ENCODE measurements at regions not wholly inside any gene's neighbourhood (a gene's known extent, or its start where the extent isn't known, plus 50 kb on each side); places are given as distances from the start of the nearest gene placed in this dataset.
"Not testable (repeated sequence)": the region's sequence is repeated elsewhere in the genome, so short reads cannot be mapped to it uniquely, and the experiment has no call there.

GRCh38 chr16:27639561-27640276 lies 89.8 kb downstream of the KATNIP start:
- peak; percentile 26 for DNase-seq

DNA sequence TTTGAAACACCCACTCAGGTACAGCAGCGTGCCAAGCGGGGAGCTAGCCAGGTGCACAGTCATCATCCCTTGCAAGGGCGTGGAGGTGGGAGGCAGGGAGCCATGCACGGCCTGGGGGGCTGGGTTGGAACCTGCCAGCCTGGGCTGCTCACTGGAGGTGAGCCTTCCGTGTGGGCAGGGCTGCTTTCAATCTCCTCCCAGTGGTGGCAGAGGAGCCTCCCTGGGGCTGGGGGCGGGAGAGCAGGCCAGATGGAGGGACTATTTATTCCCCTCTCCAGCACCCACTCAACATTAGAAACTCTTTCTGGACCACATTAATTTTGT lies 90.3 kb downstream of the KATNIP start:
- DNase-seq = no peak

DNA sequence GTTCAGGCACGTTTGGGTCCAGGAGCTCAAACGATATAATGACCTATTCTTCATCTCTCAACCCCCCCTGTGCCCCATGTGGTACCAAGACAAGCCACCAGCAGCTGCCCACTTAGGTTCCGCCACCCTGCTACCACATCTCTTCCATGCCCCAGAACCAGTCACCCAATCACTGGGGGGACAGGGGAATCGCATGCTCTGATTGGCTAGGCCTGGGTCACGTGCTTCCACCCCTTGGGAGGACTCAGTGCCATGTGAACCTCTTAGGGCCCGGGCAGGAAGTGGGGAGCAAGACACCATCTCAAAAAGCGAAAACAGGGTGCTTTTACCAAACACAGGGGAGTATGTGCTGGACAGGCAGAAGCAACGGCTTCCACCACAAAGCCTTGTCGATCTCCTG lies 91.3 kb downstream of the KATNIP start:
- DNase-seq = no peak

- DNase-seq = not testable (repeated sequence)
Observed at GRCh38 chr16:27641734-27642415, 91.9 kb downstream of the KATNIP start.

GRCh38 chr16:27642756-27643155 lies 92.8 kb downstream of the KATNIP start:
- peak; percentile 9 for DNase-seq

DNA sequence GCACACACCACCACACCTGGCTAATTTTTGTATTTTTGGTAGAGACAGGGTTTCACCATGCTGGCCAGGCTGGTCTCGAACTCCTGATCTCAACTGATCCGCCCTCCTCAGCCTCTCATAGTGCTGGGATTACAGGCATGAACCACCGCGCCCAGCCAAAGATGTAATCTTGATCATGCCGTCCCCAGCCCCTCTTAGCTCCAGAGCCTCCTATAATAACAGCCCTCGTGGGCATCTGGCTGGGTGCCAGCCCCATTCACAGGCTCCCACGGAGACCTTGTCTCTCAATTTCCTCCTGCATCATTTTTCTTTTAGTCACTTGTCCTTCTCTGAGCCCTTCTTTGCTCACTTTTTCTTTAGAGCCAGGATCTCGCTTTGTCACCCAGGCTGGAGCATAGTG lies 94.2 kb downstream of the KATNIP start:
- DNase-seq = no peak

GRCh38 chr16:27645396-27645795 lies 95.5 kb downstream of the KATNIP start:
- DNase-seq = no peak

DNA sequence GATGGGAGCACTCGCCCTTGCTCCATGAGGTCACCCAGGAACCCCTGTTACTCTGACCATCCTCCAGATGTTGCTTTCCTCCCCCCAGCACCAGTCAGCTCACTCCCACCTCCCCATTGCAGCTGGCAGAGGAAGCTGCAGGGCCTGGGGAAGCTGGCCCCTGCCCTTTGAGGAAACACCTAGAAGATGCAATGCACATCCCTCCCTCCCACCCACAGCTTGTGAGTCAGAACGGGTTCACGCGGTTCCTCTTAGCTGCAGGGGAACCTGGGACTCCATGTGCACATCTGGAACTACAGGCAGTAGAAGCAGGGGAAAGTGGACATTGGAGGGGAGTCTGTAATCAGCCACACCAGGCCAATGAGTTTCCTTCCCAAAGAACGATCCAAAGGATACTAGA lies 96.9 kb downstream of the KATNIP start:
- DNase-seq = peak; percentile 5

GRCh38 chr16:27649021-27649420 lies 99.1 kb downstream of the KATNIP start:
- no peak for DNase-seq

DNA sequence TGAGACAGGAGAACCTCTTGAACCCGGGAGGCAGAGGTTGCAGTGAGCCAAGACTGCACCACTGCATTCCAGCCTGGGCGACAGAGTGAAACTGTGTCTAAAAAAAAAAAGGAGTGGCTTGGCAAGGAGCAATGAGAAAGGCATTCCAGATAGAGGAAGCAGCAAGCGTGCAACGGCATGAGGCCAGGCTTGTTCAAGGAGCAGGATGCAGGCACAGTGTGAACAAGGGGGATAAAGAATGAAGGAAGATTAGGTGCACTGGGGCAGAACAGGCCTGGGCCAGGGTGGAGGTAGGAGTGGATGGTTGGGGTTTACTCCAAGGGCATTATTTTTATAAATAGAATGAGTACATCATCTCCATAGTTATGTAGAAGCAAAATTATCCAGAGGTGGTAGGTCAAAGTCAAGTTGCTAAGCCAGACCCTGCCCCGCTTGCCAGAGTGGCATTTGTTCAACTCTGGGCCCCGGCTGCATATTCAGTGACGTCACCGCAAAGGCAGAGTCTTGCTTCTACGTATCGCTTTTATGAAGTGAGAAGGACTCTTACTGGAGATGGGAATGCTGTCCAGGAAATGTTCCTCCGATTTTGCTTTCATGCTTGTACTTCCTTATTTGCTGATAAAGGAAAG lies 100.2 kb downstream of the KATNIP start:
- DNase-seq = no peak

- DNase-seq = no peak
Observed at GRCh38 chr16:27651301-27651700, 101.4 kb downstream of the KATNIP start.

DNA sequence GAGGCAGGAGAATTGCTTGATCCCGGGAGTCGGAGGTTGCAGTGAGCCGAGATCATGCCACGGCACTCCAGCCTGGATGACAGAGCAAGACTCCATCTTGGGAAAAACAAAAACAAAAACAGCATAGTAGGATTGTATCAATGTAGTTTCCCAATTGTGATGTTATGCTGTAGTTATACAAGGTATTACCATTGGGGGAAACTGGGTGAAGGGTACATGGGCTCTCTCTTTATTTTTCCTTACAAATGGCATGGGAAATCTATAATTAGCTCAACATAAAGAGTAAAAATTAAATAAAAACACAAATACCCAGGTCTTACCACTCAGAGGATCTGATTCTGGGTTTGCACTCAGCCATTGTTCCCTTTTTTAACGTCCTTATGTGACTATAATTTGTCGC lies 107.9 kb downstream of the KATNIP start:
- DNase-seq = no peak

- no peak for DNase-seq
Observed at GRCh38 chr16:27660507-27660906, 110.6 kb downstream of the KATNIP start.

DNA sequence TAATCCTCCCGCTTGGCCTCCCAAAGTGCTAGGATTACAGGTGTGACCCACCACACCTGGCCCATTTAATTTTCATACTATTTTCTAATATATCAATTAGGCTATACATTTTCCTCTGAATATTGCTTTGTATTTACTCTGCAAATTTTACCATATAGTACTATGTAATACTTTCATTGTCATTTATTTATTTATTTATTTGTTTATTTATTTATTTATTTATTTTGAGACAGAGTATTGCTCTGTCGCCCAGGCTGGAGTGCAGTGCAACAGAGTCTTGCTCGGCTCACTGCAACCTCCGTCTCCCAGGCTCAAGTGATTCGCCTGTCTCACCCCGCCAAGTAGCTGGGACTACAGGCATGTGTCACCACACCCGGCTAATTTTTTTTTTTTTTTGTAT lies 113.3 kb downstream of the KATNIP start:
- DNase-seq = not testable (repeated sequence)

- DNase-seq = no peak
Observed at GRCh38 chr16:27665881-27666280, 115.9 kb downstream of the KATNIP start.

- DNase-seq = no peak
Observed at GRCh38 chr16:27670071-27670810, 120.3 kb downstream of the KATNIP start.

DNA sequence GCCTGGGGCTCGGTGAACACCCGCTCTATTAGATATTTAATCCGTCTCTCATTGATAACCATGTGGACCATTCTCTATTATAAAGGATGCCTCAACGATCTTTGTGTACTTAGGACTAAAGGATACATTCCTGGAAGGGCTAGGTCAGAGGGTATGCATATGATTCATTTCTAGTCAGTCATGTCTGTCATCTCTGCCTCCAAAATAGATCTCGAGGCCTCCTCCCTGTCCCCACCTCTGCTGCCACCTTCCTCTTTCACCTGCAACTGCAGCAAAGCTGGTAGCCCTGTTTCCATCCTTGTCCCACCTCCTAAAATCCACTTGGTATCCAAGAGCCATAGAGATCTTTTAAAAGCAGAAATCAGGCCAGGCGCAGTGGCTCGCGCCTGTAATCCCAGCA lies 121.5 kb downstream of the KATNIP start:
- DNase-seq = no peak

DNA sequence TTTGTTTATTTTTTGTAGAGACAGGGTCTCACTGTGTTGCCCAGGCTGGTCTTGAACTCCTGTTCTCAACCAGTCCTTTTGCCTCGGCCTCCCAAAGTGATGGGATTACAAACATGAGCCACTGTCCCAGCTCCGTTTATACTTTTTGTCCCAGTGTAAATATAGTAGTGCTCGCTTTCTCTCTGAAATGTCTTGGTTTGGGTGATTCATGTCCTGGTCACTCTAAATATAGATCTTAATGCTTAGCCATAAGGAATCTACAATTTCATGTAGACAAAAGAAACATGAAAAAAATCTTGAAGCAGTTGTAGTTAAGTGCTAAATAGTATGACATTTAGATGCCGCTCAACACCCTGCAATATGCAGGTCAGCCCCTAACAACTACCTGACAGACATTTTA lies 126.9 kb downstream of the KATNIP start:
- no peak for DNase-seq

DNA sequence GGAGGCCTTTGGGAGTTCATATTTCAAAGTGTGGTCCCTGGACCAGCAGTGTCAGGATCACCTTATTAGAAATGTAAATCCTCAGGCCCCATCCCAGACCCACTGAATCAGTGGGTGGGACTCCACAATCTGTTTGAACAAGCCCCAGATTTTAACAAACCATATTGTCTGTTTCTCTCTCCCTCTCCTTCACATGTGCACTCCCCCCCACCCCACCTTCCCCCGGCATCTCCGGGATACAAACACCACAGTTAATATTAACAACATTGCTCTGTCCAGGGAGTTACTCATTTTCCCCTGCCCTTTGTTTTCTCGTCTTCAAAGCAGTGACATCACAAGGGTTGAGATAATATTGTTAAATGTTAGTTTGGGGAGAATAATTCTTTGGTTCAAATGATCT lies 127.3 kb downstream of the KATNIP start:
- DNase-seq = no peak

DNA sequence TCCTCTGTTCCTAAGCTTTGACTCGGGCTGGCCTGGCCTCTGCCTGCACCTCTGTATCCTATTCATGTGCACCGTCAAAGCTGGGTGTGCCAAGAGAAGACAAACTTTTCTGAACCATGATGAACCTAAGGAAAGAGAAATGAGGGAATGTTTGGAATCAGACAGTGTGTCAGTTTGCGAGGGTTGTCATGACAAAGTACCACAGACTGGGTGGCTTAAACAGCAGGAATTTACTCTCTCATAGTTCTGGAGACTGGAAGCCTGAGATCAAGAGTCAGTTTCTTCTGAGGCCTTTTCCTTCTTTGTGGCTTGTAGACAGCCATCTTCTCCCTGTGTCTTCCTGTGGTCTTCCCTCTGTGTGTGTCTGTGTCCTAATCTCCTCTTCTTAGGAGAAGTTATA lies 129.0 kb downstream of the KATNIP start:
- no peak for DNase-seq

DNA sequence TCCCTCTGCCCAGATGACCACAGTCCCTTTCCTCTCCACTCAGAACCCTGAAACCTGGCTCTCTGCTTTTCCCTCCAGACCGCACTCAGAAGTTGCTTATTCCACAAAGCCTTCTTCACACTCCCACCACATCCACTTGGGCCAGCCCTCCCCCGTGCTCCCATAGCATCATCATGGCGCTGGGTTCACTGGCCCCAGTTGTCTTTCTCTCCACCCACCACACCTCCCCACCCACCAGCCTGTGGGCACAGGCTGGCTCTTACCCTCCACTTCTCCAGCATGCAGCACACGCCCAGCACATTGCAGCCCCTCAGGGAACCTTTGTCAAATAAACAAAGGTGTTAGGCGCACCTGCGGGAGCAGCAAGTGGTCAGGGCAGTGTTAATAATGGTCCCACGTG lies 130.0 kb downstream of the KATNIP start:
- DNase-seq = no peak

GRCh38 chr16:27681681-27682080 lies 131.7 kb downstream of the KATNIP start:
- no peak for DNase-seq

DNA sequence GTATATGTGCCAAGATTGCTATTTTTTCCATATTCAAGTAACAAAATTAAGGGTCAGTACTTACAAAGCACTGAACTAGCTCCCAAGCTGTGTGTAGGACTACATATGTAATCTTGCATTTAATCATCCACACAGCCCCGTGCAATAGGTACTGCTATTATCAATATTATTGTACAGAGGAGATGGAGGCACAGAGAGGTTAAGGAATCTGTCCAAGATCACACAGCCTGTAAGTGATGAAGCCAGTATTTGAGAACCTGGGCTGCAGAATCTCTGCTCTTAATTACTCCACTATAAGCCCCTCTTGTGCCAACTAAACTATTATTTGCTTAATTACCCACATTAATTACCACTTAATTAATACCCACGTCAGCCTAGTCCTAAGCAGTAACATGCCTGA lies 134.1 kb downstream of the KATNIP start:
- no peak for DNase-seq

- DNase-seq = no peak
Observed at GRCh38 chr16:27685807-27686206, 135.9 kb downstream of the KATNIP start.

All from stimulated activated CD4-positive, alpha-beta T cell treated with anti-CD3 and anti-CD28 coated beads, Interleukin-15, amount 100 ng/mL, for 24 hours (primary cell).